AG08395 (cell line): ENCODE measurements at regions not wholly inside any gene's neighbourhood (a gene's known extent, or its start where the extent isn't known, plus 50 kb on each side); places are given as distances from the start of the nearest gene placed in this dataset.

Experiments used
- DNase-seq: peaks from one replicate; pipeline ENCODE4 v3.0.0; 2012; ENCODE audit warnings: mixed read lengths, low spot score

- no peak for DNase-seq
Observed at GRCh38 chr1:147463022-147463421, 78.3 kb upstream of the BCL9 start.

- no peak for DNase-seq
Observed at GRCh38 chr1:147466543-147466942, 74.8 kb upstream of the BCL9 start.

GRCh38 chr1:147470079-147470478 is 71.2 kb upstream of the BCL9 start:
- DNase-seq, result no peak

GRCh38 chr1:147472489-147472888 is 68.8 kb upstream of the BCL9 start:
- DNase-seq, result no peak

- DNase-seq, result no peak
Observed at GRCh38 chr1:147472966-147473732, 68.2 kb upstream of the BCL9 start.

- DNase-seq, result no peak
Observed at GRCh38 chr1:147473733-147474049, 67.6 kb upstream of the BCL9 start.

GRCh38 chr1:147475488-147475887 is 65.8 kb upstream of the BCL9 start:
- DNase-seq, result no peak

GRCh38 chr1:147478521-147478920 is 62.8 kb upstream of the BCL9 start:
- DNase-seq, result no peak

- no peak for DNase-seq
Observed at GRCh38 chr1:147479864-147480564, 61.3 kb upstream of the BCL9 start.

GRCh38 chr1:147480565-147480935 is 60.8 kb upstream of the BCL9 start:
- DNase-seq, result no peak

- no peak for DNase-seq
Observed at GRCh38 chr1:147486876-147487656, 54.2 kb upstream of the BCL9 start.

GRCh38 chr1:147491098-147491497 is 50.2 kb upstream of the BCL9 start:
- no peak for DNase-seq
